ENCODE measurements at regions not wholly inside any gene's neighbourhood (a gene's known extent, or its start where the extent isn't known, plus 50 kb on each side); places are given as distances from the start of the nearest gene placed in this dataset.

DNA sequence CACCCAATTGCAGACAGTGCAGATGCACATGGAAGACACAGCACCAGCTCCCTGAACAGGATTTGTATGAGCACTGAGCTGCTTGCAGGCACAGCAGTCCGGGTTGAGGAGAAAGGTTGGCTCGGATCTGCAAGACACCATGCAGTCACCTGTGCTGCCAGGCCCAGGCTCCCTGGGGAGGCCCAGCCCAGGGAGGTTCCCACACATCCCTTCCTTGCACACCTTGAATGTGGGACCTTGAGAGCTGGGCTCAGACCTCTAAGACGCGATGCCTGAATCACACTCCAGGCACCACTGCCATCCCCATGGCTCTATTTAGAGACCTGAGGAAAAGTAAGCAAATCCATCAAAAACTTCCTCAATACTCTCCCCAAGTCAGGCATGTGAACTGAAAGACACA lies 397.7 kb downstream of the TCERG1L start:
- no peak for TF ChIP-seq POLR2A (IDR thresholded peaks at IDR 0.05)
- TF ChIP-seq, protein P1, sequence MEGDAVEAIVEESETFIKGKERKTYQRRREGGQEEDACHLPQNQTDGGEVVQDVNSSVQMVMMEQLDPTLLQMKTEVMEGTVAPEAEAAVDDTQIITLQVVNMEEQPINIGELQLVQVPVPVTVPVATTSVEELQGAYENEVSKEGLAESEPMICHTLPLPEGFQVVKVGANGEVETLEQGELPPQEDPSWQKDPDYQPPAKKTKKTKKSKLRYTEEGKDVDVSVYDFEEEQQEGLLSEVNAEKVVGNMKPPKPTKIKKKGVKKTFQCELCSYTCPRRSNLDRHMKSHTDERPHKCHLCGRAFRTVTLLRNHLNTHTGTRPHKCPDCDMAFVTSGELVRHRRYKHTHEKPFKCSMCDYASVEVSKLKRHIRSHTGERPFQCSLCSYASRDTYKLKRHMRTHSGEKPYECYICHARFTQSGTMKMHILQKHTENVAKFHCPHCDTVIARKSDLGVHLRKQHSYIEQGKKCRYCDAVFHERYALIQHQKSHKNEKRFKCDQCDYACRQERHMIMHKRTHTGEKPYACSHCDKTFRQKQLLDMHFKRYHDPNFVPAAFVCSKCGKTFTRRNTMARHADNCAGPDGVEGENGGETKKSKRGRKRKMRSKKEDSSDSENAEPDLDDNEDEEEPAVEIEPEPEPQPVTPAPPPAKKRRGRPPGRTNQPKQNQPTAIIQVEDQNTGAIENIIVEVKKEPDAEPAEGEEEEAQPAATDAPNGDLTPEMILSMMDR (IDR thresholded peaks at IDR 0.05 in 4 of 5, conservative IDR thresholded peaks at IDR 0.05 in 1 of 5): no peak
- in situ Hi-C loops (cut with MboI; ENCODE audit: low sequenced_read_pairs in 4 of 4): no loop called here
- Histone ChIP-seq H3K27me3 (no peaks in the 10 kb centered on the region), H3K27ac (no peak overlapping the region), H3K9me3 (no peaks in the 10 kb centered on the region), H3K4me1 (no peaks in the 10 kb centered on the region), H3K4me3 (no peak overlapping the region), H3K36me3 (no peaks in the 10 kb centered on the region)
- intact Hi-C loops (cut with DNase I; ENCODE audit: low total_unique reads): no loop called here
- ATAC-seq (no peak), DNase-seq (no peak)

GRCh38 chr10:130914367-130914766 lies 397.2 kb downstream of the TCERG1L start:
- no peaks in the 10 kb centered on the region for H3K27me3 ChIP-seq
- intact Hi-C loops (cut with DNase I; ENCODE audit: low total_unique reads): no loop called here
- in situ Hi-C loops (cut with MboI; ENCODE audit: low sequenced_read_pairs in 4 of 4): no loop called here
- H3K4me1 ChIP-seq: no peaks in the 10 kb centered on the region
- no peak for ATAC-seq
- no peaks in the 10 kb centered on the region for H3K9me3 ChIP-seq
- no peak overlapping the region for H3K27ac ChIP-seq
- H3K4me3 ChIP-seq: no peak overlapping the region
- TF ChIP-seq, protein P1 (IDR thresholded peaks at IDR 0.05 in 4 of 5, conservative IDR thresholded peaks at IDR 0.05 in 1 of 5): no peak
- no peak for TF ChIP-seq POLR2A (IDR thresholded peaks at IDR 0.05)
- no peaks in the 10 kb centered on the region for H3K36me3 ChIP-seq
- no peak for DNase-seq

- intact Hi-C loops (cut with DNase I; ENCODE audit: low total_unique reads): no loop called here
- TF ChIP-seq, protein P1 (IDR thresholded peaks at IDR 0.05 in 4 of 5, conservative IDR thresholded peaks at IDR 0.05 in 1 of 5): no peak
- no peak for TF ChIP-seq POLR2A (IDR thresholded peaks at IDR 0.05)
Measured at GRCh38 chr10:130915065-130915464, 396.5 kb downstream of the TCERG1L start.

DNA sequence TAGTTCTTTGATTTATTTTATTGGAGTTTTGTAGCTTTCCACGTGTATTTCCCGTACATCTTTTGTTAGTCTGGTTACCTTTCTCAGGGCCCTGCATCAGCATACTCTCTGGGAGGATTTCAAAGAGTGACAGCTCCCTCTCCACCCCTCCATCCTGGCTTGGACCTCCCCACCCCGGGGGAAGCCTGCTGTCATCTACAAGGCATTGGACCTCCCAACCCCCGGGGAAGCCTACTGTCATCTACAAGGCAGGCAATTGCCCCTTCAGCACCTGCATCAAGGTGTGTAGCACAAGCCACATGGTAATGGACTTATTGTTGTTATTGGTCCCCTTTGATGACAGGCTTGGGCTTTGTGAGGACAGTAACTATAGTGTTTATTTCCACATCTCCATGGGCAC lies 390.1 kb downstream of the TCERG1L start:
- ATAC-seq: no peak
- no peak overlapping the region for H3K27ac ChIP-seq
- in situ Hi-C loops (cut with MboI; ENCODE audit: low sequenced_read_pairs in 4 of 4): no loop called here
- no peaks in the 10 kb centered on the region for H3K9me3 ChIP-seq
- TF ChIP-seq POLR2A (IDR thresholded peaks at IDR 0.05): no peak
- TF ChIP-seq, protein P1 (IDR thresholded peaks at IDR 0.05 in 4 of 5, conservative IDR thresholded peaks at IDR 0.05 in 1 of 5): no peak
- no peaks in the 10 kb centered on the region for H3K27me3 ChIP-seq
- intact Hi-C loops (cut with DNase I; ENCODE audit: low total_unique reads): no loop called here
- H3K4me1 ChIP-seq: no peaks in the 10 kb centered on the region
- no peak overlapping the region for H3K4me3 ChIP-seq
- no peak for DNase-seq
- no peaks in the 10 kb centered on the region for H3K36me3 ChIP-seq

More at GRCh38 chr10:130915065-130915464, 396.5 kb downstream of the TCERG1L start:
- no peaks in the 10 kb centered on the region for H3K36me3 ChIP-seq
- H3K4me1 ChIP-seq: no peaks in the 10 kb centered on the region
- ATAC-seq (no peak), DNase-seq (no peak)
- in situ Hi-C loops (cut with MboI; ENCODE audit: low sequenced_read_pairs in 4 of 4): no loop called here
- no peak overlapping the region for H3K4me3 ChIP-seq
- H3K27ac ChIP-seq: no peak overlapping the region
- no peaks in the 10 kb centered on the region for H3K27me3 ChIP-seq
- no peaks in the 10 kb centered on the region for H3K9me3 ChIP-seq

GRCh38 chr10:130921911-130922440 lies 389.5 kb downstream of the TCERG1L start:
- Histone ChIP-seq H3K27ac (no peak overlapping the region), H3K9me3 (no peaks in the 10 kb centered on the region), H3K4me3 (no peak overlapping the region), H3K27me3 (peaks cover 0 to under 1% (median 0%) of the 10 kb centered on the region in 3 donors), H3K36me3 (no peaks in the 10 kb centered on the region), H3K4me1 (no peaks in the 10 kb centered on the region)
- intact Hi-C loops (cut with DNase I; ENCODE audit: low total_unique reads) (no loop called here), in situ Hi-C loops (cut with MboI; ENCODE audit: low sequenced_read_pairs in 4 of 4) (no loop called here)
- DNase-seq: no peak
- ATAC-seq: no peak
- TF ChIP-seq, protein P1 (IDR thresholded peaks at IDR 0.05 in 4 of 5, conservative IDR thresholded peaks at IDR 0.05 in 1 of 5): no peak
- TF ChIP-seq POLR2A (IDR thresholded peaks at IDR 0.05): no peak
